Lower lobe of right lung (tissue), 2 donors: ENCODE measurements at regions not wholly inside any gene's neighbourhood (a gene's known extent, or its start where the extent isn't known, plus 50 kb on each side); places are given as distances from the start of the nearest gene placed in this dataset.

ENCODE experiments used
- ATAC-seq, 2 donors: fragments of 200-7000 bp; cut with Tn5 transposase; one replicate each; pipeline ENCODE4 v1.9.1; 2020 to 2022; ENCODE audit warnings: mild to moderate bottlenecking in 2 of 2, moderate library complexity in 2 of 2
- DNase-seq: peaks from one replicate; pipeline ENCODE4 v3.0.0-alpha.2; 2020
- H3K27ac ChIP-seq: fragments of 200-600 bp; one replicate; pipeline ENCODE4 v1.8.0; 2022
- H3K27me3 ChIP-seq: fragments of 200-600 bp; one replicate; pipeline ENCODE4 v1.8.0; 2022; ENCODE audit warnings: low read depth
- H3K36me3 ChIP-seq: fragments of 200-600 bp; one replicate; pipeline ENCODE4 v1.8.0; 2022; ENCODE audit warnings: mild to moderate bottlenecking
- H3K4me1 ChIP-seq: fragments of 200-600 bp; one replicate; pipeline ENCODE4 v1.8.0; 2022
- H3K4me3 ChIP-seq: fragments of 200-600 bp; one replicate; pipeline ENCODE4 v1.8.0; 2022; ENCODE audit warnings: mild to moderate bottlenecking
- H3K9me3 ChIP-seq: fragments of 200-600 bp; one replicate; pipeline ENCODE4 v1.8.0; 2022
- CTCF ChIP-seq: fragments of 200-600 bp; IDR thresholded peaks from one replicate; pipeline ENCODE4 v1.8.0; 2022; ENCODE audit warnings: antibody characterized with exemption, mild to moderate bottlenecking
- intact Hi-C: fragments of 100-400 bp; cut with DNase I; formaldehyde crosslinking; loops from one replicate; pipeline ENCODE4 v1.11.0; 2022
- donor health status: DM: no; HTN: yes; CAD: no; lungs with severe emphysema.

- no peak overlapping the region for H3K4me3 ChIP-seq
- H3K4me1 ChIP-seq: no peaks in the 10 kb centered on the region
- DNase-seq: no peak
- intact Hi-C loops: no loop called here
- TF ChIP-seq CTCF: no peak
- H3K27me3 ChIP-seq: no peaks in the 10 kb centered on the region
- H3K27ac ChIP-seq: no peak overlapping the region
- ATAC-seq: no peak
- H3K9me3 ChIP-seq: no peaks in the 10 kb centered on the region
- H3K36me3 ChIP-seq: no peaks in the 10 kb centered on the region
Measured at GRCh38 chr2:49278141-49278540, 123.8 kb upstream of the FSHR start.

GRCh38 chr2:49271060-49271606 lies 116.8 kb upstream of the FSHR start:
- no peak for ATAC-seq
- H3K27me3 ChIP-seq: no peaks in the 10 kb centered on the region
- intact Hi-C loops: no loop called here

GRCh38 chr2:49270091-49270490 lies 115.8 kb upstream of the FSHR start:
- intact Hi-C loops: no loop called here
- ATAC-seq (no peak), DNase-seq (no peak)
- Histone ChIP-seq H3K27me3 (no peaks in the 10 kb centered on the region), H3K36me3 (no peaks in the 10 kb centered on the region), H3K27ac (no peak overlapping the region), H3K4me3 (no peak overlapping the region), H3K9me3 (no peaks in the 10 kb centered on the region), H3K4me1 (no peaks in the 10 kb centered on the region)
- no peak for TF ChIP-seq CTCF

More at GRCh38 chr2:49271060-49271606, 116.8 kb upstream of the FSHR start:
- Histone ChIP-seq H3K36me3 (no peaks in the 10 kb centered on the region), H3K4me1 (no peaks in the 10 kb centered on the region), H3K9me3 (no peaks in the 10 kb centered on the region), H3K4me3 (no peak overlapping the region), H3K27ac (no peak overlapping the region)
- TF ChIP-seq CTCF: no peak
- DNase-seq: no peak

GRCh38 chr2:49265471-49265870 lies 111.2 kb upstream of the FSHR start:
- Histone ChIP-seq H3K4me1 (no peaks in the 10 kb centered on the region), H3K36me3 (no peaks in the 10 kb centered on the region), H3K27me3 (no peaks in the 10 kb centered on the region), H3K9me3 (no peaks in the 10 kb centered on the region), H3K4me3 (no peak overlapping the region), H3K27ac (peak overlapping the region; percentile 14)
- no peak for ATAC-seq
- DNase-seq: no peak
- no peak for TF ChIP-seq CTCF
- intact Hi-C loops: no loop called here

- Histone ChIP-seq H3K9me3 (no peaks in the 10 kb centered on the region), H3K4me1 (no peaks in the 10 kb centered on the region), H3K27ac (no peak overlapping the region), H3K27me3 (no peaks in the 10 kb centered on the region), H3K4me3 (no peak overlapping the region), H3K36me3 (no peaks in the 10 kb centered on the region)
- no peak for TF ChIP-seq CTCF
- no peak for ATAC-seq
- intact Hi-C loops: no loop called here
- no peak for DNase-seq
Measured at GRCh38 chr2:49262801-49263560, 108.7 kb upstream of the FSHR start.
